NCI-H226 (cell line): ENCODE measurements at regions not wholly inside any gene's neighbourhood (a gene's known extent, or its start where the extent isn't known, plus 50 kb on each side); places are given as distances from the start of the nearest gene placed in this dataset.
"Not testable (repeated sequence)": the region's sequence is repeated elsewhere in the genome, so short reads cannot be mapped to it uniquely, and the experiment has no call there.

ENCODE experiments used
- DNase-seq: peaks from one replicate; pipeline ENCODE4 v3.0.0-alpha.2; 2015

- DNase-seq = no peak
Observed at GRCh38 chr7:125355899-125356298, 426.3 kb upstream of the POT1 start.

DNA sequence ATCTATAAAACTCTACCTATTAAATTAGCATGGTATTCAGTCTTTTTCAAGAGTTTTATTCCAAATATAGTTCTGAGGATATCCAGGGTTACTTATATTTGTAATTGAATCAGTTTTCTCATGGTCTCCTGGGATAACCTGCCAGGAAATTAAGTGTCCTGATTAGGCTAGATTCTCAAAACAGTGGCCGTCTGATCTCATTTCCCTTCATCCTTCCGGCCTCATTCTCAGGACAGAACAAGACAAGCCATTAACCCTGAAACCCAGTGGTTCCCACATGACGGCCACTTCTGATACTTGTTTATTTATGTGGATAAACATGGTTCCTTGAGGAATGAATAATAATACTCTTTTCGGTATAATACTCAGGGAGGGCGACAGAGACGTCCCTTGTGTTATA is 417.6 kb upstream of the POT1 start:
- no peak for DNase-seq

DNA sequence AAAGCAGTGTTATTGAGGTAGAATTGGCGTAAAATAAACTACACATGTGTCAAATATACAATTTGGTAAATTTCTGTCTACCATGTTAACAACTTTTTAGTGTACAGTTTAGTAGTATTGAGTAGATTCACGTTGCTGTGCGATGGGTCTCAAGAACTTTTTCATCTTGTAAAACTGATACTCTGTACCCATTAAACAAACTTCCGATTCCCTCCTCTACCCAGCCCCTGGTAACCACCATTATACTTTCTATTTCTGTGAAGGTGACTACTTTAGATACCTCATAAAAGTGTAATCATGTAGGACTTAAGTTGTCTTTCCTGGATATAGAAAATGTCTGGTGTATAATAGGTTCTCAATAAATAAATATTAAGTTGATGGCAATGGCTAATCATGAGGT is 408.5 kb upstream of the POT1 start:
- DNase-seq = no peak

DNA sequence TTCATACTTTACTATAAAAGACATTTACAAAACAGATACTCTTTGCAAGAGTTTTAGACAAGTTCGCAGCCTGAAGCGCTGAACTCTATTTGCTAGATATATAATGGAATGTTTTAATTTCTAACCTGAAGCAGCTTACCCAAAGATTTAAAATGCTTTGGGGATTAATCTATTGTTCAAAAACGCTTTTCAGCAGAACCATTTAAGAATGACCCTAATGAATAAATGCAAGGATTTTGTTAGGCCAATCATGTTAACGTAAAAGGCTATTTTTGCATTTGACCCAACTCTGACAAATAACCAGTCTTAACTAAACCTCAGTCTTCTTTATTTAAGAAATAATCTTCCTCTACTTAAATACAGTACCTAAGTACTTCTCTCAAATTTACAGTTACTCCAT is 406.7 kb upstream of the POT1 start:
- no peak for DNase-seq

DNA sequence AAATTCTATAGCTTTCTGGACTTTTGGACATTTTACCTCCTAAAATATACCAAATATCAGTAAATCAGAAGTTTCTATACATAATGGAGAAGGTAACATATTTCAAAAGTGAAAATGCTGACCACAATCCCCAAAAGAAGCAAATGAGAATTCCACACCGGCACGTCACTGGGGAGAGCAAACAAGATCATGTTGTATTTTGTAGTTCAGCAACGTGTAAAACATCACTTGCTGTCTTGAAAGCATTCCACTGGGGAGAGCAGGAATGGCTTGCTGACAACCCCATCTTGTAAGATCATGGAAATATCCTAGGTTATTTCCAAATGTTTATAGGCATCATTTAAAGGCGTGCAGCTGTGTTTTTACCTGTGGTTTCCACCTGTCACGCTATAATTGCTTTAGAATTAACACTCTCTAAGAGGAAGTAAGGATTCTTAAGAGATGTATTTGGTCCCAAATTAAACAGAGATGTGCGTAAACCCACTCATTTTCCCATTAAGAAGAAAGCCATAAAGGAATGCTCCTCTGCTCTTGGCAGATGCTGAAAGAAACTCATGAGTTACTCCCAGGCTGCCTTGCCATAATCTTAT is 397.1 kb upstream of the POT1 start:
- no peak for DNase-seq

GRCh38 chr7:125316466-125316865 is 386.8 kb upstream of the POT1 start:
- no peak for DNase-seq

- DNase-seq = no peak
Observed at GRCh38 chr7:125299003-125299765, 369.6 kb upstream of the POT1 start.

DNA sequence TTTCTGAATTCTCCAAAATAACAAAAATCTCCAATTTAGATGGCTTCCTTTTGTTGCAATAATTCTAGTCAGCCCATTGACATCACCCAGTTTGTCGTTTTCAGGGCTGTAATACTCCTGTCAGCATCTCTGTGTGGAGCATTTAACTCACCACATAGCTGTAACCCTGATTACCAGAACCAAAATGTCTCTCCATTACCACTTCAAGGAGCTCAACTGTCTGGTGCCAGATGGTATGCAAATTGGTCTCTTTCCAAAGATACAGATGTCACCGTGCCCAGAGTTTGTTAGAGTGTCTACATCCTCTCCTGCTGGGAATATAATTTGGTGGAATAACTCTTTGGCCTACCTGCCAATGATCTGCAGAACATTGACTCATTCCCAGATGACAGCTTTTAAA is 350.3 kb upstream of the POT1 start:
- DNase-seq = no peak

GRCh38 chr7:125278318-125278717 is 348.7 kb upstream of the POT1 start:
- no peak for DNase-seq

GRCh38 chr7:125274742-125275141 is 345.1 kb upstream of the POT1 start:
- DNase-seq = not testable (repeated sequence)

DNA sequence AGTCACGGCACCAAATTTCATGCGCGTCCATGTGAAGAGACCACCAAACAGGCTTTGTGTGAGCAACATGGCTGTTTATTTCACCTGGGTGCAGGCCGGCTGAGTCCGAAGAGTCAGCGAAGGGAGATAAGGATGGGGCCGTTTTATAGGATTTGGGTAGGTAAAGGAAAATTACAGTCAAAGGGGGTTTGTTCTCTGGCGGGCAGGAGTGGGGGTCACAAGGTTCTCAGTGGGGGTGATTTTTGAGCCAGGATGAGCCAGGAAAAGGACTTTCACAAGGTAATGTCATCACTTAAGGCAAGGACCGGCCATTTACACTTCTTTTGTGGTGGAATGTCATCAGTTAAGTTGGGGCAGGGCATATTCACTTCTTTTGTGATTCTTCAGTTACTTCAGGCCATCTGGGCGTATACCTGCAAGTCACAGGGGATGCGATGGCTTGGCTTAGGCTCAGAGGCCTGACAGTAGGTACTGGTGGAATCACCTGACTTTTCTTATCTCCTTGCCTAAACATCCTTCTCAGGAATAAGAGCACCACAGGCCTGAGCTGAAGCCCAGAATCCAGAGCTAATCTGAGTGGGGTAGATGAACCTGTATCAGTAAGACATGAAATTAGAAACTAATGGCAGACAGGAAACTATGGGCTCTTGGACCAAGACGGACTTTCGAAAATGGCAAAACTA is 334.7 kb upstream of the POT1 start:
- DNase-seq = not testable (repeated sequence)

DNA sequence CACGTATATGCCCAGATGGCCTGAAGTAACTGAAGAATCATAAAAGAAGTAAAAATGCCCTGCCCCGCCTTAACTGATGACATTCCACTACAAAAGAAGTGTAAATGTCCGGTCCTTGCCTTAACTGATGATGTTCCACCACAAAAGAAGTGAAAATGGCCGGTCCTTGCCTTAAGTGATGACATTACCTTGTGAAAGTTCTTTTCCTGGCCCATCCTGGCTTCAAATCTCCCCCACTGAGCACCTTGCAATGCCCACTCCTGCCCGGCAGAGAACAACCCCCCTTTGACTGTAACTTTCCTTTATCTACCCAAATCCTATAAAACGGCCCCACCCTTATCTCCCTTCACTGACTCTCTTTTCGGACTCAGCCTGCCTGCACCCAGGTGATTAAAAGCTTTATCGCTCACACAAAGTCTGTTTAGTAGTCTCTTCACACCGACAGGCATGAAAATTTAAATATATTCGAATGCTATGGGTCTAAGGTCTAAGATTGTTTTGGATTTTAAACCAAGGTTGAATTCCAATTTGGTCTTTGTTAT is 329.3 kb upstream of the POT1 start:
- DNase-seq = not testable (repeated sequence)

GRCh38 chr7:125257617-125258016 is 328.0 kb upstream of the POT1 start:
- DNase-seq = no peak

DNA sequence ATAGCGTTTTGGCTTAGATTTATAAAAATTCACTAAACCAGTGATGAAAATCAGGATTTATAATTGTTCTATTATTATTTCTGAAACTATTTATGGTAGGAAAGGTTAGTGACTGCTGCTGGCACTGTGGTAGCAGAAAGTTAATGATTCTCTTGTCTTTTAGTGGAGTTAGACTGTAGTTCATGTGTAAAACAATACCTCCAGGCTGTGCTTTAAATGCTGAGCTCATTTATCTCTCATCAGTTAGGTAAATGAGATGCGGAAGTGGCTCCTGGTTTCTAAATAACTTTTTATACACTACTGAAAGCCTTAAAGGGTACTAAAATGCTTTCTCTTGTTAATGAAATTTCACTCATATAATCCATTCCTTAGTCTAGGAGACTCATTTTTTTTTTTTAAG is 326.8 kb upstream of the POT1 start:
- DNase-seq = no peak

- DNase-seq = no peak
Observed at GRCh38 chr7:125255810-125256209, 326.2 kb upstream of the POT1 start.

GRCh38 chr7:125254566-125254965 is 324.9 kb upstream of the POT1 start:
- no peak for DNase-seq

DNA sequence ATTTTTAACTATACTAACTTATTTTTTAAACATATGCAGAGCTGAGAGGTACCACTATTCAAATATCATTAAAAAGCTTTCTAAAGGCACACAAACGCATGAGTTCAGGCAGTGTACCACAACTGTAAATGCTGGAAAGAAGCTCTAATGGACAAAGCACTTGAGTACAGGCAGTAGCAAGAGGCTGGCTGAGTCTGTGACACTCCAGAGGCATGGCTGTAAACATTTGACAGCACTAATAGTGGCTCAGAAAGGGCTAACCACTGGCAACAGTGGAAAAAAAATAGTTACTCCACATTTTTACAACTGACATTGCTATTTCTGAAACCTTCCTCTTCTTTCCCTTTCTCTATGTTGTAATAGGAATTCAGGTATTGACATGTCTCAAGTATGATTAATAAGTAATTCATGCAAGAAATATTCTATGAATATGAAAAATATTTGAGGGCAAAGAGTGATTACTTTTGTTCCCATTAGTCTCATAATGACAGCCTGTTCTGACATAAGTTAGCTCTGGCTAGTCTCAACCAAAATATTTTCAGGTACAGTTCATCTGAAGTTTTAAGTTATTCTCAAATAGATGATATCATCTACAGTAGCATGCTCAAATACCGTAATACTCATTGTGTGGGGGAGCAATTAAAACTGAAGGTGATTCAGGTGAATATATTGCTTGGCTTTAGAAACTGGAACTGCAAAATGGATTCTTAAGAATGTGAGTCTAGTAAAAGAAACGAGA is 324.0 kb upstream of the POT1 start:
- DNase-seq = no peak

GRCh38 chr7:125247514-125248098 is 318.0 kb upstream of the POT1 start:
- no peak for DNase-seq

DNA sequence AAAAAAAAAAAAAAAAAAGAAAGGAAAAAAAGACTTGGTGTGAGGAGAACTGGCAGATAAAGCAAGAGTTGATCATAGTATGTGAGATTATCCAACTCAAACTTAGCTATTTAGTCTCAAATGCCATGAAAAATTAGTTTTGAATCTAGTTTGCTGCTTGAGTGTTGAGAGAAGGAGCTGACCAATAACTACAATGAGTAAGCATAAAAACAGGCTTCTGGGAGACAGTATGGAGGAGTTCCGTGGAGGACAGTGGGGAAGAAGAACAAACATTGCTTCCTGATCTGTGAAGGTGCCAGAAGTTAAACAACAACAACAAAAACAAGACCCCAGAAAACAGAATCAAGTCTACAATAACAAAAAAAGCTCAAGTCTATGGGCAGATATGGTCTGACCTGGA is 317.1 kb upstream of the POT1 start:
- DNase-seq = no peak

DNA sequence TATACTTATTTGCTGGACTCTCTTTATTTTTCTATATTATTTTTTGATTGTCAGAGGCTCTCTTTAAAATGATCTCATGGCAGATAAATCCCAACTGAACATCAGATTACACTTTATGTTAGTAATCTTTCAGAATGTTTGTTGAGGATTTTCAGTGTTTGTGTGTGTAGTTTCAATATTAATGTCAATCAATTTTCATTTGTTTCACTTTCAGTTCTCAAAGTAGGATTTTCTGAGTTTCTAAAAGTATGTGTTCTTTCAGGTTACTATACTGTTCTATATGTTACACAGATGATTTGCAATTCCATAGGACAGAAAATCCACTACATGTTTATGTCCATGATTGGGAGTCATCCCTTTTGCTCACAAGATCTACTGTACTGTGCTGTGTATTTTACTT is 311.9 kb upstream of the POT1 start:
- no peak for DNase-seq

DNA sequence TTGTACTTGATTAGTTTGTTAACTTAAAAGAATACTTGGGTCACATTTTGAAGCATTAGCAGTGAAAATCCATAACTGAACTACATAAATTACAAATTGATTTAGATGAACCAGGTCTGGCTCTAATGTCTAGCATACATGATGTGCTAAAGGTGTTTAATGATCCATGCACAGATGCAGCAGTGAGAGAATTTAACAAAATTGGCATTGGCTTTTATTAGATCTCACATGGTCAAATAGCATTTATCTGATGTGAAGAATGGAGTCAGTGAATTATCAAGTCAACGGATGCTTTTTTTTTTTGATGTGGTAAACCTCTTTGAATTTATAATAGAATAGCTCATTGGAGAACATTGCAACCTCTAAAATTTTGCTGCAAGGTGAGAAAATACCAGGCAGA is 293.0 kb upstream of the POT1 start:
- no peak for DNase-seq

GRCh38 chr7:125218076-125218475 is 288.5 kb upstream of the POT1 start:
- DNase-seq = no peak

DNA sequence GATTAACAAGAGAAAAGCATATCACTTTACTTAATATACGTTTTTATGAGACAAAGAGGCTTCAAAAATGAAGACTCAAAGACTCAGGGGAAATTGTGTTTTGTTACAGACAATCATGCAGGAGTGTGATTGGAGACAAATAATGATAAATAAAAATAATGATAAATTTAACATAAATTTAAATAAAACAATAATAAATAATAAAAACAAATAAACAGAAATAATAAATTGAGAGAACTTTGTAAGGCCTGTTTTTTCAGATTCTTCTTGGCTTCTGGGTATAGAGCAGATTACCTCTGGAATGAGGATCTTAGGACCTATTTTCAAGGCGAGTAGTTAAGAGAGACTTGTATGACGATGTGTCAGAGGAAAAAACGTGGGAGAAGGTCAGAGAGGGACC is 271.4 kb upstream of the POT1 start:
- no peak for DNase-seq
